HG03460 (cell line): ENCODE measurements at regions not wholly inside any gene's neighbourhood (a gene's known extent, or its start where the extent isn't known, plus 50 kb on each side); places are given as distances from the start of the nearest gene placed in this dataset.
"Not testable (repeated sequence)": the region's sequence is repeated elsewhere in the genome, so short reads cannot be mapped to it uniquely, and the experiment has no call there.

ENCODE experiments used
- ATAC-seq: cut with Tn5 transposase; IDR thresholded peaks from one replicate; pipeline ENCODE4 v1.9.1; 2021; ENCODE audit not compliant: unreplicated experiment

DNA sequence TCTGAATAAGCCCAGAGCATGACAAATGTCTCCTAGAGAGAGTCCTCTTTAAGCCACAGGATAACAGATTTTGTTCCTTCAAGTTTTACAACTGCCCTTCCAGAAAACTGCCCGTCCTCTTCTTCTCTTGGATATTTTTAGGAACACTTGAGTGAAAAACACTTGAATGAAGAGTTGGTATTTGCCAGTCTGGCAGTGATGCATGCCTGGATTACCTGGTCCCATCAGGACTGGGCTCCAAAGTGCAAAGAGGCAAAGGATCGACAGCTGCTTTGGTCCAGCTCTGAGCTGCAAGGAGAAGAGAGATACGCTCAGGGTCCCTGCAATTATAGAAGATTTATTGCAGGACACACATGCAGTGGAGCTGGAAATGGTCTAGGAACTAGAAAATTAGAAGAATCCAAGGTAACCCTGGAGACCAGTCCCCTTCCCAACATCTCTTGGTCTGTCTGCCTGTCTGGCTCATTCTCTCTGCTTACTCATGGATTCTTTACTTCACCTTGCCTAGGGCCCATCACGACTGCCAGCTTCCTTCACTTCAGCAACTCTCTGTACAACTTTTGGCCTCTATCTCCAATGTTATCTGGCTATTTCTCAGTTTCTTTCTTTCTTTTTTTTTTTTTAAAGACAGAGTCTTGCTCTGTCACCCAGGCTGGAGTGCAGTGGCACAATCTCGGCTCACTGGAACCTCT, 112.1 kb upstream of the SIX2 start:
- ATAC-seq: no peak

DNA sequence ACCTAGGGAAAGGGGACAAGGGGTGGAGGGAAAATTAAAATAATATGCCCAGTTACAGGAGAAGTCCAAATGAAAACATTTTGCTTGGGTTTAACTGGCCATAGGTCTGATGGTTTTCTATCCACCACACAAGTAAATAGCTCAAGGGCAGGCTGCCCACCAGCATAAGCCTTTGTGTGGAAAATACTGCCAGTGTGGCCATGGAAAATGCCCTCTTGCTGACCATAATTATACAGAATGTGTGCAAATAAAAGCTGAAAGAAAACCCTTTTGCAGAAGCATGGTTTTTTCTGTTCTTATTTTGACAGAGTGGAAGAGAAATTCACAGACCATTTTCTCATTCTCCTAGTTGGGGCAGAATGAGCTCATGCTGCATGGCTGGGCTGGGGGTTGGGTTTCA, 111.3 kb upstream of the SIX2 start:
- ATAC-seq: no peak

DNA sequence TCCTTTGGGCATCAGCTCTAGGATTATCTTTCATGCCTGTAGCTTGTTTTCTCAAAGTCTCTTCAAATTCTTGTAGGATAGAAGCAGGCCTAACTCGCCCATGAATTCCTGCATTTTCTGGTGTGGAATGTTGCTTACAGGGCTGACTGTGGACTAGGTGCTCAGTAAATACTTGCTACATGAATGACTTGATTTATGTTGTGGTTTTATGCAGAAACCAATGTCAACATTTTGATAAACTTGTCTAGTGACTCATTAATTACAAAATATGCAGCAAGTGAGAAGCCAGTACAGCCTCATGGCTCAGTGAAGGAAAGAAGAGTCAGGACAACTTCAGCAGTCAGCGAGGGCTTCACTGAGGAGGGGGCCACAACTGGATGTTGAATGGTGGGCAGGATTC, 110.6 kb upstream of the SIX2 start:
- ATAC-seq: no peak

DNA sequence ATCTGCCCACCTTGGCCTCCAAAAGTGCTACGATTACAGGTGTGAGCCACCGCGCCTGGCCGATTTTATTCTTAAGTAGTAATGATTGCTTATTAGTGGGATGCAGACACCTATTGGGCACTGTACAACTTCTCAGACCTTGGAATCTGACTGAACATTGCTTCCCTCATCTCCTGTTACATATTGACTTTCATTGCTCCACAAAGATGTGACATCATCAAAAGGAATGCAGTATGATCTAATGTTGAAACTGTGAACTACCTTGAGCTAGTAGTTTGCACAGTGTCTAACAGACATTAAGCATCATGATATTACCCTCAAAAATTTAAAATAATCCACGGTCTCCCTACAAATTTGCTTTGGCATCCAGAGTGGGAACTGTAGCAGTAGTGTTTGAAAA, 109.8 kb upstream of the SIX2 start:
- ATAC-seq: no peak

DNA sequence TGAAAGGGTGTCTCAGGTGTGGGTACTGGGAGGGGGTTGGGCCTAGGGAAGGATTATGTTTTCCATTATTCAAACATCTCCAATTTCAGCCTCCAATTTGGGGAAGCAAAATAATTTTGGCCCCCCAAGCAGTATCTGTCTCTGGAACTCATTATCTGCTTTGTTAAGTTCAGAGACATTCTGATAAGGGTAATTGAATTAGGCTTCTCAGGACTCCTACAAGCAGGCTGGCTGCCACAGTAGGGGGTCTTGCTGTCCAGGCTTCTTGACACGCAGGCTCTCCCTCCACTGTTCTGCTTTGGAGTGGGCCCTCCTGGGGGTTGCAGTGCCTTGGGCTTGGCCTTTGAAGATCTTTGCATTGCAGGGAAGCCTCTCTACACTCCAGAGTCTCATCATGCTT, 108.1 kb upstream of the SIX2 start:
- ATAC-seq: no peak

DNA sequence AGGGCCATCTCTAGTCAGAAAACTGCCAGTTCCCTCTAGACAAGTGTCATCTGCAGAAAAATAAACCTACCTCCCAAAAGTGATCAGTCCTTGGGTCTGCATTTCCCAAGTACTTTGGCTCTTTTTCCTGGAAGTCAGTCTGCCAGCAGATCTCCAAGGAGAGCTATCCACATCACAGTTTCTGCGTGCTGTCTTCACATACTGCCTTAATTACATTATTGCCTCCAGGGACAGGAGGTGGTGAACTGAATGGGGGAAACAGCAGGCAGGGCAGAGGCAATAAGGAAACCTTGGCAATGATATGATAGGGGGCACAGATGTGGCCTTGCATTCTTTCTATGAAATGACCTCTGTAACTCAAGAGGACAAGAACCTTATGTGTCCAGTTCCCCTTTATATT, 105.9 kb upstream of the SIX2 start:
- ATAC-seq: no peak

DNA sequence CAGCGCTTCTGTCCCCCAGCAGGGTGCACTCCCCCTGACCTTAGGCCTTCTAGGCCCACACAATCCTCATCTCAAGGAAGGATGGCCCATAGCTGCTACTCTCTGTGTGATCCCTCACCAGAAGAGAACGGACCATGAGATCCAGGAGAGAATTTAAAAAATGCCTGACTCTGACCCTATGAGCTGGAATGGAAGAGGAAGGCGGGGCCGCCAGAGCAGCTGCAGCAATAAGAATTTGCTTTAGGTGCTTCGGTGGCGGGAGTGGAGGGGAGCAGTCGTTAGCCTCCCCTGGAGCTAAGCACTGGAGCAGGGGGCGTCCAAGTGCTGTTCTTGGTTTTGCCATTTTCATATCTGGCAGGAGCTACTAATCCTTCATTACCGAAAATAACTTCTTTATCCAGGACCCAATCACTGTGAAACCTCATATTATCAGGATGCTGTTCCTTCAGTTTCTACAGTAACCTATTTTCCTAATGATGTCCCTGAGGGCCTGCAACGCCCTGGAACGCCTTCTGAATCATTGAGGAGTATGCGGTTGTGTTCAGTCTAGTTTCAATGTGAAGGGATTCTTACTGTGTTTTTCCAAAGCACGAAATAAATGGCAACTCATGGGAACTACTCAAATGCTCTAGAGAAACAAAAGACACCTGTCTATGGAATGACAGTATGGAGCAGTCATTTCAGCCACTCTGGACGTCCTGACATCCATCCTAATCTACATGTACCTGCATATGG, 105.1 kb upstream of the SIX2 start:
- ATAC-seq: no peak

DNA sequence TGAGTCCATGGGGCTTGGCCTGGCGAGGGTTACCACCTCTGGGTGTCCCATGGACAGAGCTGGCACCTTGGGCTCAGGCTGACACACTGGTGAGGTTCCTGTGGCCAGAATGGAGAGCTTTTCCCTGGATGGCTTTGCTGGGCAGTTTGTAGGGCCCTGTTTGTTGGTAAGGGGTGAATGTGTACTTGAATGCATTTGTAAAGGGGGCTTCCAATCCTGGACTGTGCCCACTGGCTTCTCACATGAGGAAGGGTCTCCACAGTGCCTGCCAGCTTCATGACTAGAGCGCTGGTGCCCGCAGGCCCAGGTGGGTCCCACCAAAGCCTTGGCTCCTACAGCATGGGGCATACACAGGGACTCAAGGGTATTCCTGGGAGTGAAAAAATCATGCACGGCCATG, 103.5 kb upstream of the SIX2 start:
- no peak for ATAC-seq

DNA sequence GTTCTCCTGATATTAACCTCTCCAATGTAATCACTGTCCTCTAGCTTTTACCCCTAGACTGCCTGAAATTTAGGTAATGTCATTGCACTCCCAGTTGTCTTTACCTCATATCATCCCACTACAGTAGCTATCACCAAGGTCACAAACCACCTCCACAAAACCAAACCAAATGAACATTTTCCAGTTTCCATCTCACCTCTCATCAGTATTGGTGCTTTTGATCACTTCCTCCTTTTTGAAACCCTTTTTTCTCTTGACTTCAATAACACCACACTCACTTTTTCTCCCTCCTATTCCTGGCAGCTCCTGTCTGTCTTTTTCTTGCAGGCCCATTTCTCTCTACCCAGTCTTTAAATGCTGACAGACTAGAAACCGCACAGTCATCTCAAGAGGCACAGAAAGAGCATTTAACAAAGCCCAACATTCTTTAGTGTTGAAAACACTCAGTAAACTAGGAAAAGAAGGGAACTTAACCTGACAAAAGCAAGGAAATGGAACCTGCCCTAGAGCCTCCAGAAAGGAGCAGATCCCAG, 95.9 kb upstream of the SIX2 start:
- no peak for ATAC-seq

DNA sequence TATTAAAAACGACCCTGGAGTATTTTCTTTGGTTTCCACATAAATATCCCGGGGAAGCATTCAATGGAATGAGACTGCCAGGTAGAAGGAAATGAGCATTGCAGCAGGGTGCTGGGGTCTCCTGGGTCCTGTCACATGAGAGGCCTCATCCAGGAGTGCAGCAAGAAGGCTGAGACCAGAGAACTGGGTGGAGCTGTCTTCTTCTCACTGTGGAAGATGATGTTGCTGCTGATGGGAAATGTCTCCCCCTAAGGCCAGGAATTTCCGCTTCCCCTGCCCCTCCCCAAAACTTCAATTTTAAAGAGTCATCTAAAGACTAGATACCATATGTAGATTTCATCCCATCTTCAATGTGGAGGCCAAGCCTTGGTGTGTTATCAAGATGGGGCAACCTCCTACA, 95.2 kb upstream of the SIX2 start:
- ATAC-seq: no peak

DNA sequence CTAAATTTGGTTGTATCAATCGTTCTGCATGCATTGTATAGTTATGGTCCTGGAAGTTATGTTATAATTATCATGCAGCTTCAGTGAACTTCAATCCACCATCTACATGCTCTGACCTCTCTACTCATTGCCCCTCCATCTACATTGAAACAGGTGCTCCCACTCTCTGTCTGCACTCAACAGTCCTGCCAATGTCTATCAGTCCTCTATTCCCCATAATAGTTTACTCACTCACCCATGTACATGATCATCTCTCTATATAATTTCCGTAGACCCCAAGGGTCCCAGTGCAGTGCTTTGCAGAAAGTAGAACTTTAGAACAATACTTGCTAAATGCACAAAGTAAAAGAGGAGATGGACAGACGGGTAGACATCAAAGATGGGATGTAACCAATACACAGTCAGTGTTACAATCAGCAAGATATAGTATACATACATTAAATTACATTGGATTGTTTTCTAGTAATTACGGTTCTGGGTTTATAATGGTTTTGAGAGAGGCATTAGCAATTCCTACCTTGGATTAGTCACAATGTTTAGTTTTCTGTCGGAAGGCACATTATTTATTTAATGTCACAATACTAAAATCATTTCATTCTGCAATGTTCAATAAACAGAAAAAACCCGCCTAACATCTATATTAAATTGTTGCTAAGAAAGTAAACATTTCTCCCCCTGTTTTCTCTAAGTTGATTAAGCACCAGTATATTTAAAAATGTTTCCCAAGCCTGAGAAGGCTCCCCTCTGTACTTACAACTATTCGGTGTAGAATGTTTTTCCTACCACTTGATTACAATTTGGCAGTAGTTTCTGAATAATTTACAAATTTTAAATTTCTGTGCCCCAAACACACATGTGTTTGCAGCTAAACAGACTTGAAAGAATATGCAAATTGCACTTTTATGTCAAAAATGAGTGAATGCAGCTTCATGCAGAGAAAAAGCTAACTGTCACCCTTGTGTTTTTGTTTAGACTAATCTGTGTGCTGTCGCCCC, 94.4 kb upstream of the SIX2 start:
- no peak for ATAC-seq

DNA sequence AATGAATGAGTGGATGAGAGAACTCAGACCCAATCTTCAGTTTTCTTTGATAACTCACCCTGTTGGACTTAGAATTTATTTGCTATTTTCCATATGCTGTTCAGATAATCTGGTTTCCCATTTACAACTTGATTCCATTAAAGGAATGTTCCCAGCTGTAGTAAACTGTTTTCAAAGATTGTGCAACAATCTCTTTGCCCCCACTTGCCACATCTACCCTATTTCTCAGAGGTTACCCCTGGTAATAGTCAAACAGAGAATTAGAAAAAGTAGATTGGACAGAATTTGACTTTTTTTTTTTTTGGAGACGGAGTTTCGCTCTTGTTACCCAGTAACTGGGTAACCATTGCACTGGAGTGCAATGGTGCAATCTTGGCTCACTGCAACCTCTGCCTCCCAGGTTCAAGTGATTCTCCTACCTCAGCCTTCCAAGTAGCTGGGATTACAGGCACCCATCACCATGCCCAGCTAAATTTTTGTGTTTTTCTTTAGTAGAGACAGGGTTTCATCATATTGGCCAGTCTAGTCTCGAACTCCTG, 93.4 kb upstream of the SIX2 start:
- ATAC-seq: no peak

DNA sequence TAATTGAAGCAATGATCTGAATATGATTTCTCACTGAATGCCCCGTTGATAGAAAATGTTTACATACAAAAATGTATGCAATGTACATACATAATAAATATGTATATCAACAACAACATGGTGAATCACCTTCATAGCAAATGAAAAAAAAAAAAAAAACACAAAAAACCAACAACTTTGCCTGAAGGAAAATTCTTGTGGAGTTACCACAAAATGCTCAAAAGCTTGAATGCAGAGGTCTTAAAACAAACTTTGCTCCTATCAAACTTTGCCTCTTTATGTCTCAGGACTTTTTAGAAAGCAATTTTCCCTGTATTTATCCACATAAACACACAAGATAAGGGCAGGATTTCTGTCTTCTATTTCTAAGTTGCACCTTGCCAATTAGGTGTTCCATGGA, 92.9 kb upstream of the SIX2 start:
- no peak for ATAC-seq

DNA sequence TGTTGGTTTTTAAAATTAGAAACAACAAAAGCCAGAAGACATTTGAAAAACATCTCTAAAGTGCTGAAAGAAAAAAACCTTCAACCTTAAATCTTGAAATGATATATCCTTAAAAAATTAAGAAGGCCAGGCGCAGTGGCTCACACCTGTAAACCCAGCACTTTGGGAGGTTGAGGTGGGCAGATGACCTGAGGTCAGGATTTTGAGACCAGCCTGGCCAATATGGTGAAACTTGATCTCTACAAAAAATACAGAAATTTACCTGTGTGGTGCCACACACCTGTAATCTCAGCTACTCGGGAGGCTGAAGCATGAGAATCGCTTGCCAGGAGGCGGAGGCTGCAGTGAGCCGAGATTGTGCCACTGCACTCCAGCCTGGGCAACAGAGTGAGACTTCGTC, 87.7 kb upstream of the SIX2 start:
- ATAC-seq: no peak

DNA sequence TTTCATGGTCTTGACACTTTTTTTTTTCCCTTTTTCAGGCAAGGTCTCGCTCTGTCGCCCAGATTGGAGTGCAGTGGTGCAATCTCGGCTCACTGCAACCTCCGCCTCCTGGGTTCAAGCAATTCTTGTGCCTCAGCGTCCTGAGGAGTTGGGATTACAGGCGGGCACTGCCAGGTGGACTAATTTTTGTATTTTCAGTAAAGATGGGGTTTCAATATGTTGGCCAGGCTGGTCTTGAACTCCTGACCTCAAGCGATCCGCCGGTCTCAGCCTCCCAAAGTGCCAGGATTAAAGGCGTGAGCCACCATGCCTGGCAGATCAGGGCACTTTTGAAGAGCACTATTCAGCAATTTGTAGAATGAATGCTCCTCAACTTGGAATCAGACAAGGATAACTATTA, 86.8 kb upstream of the SIX2 start:
- ATAC-seq: not testable (repeated sequence)

DNA sequence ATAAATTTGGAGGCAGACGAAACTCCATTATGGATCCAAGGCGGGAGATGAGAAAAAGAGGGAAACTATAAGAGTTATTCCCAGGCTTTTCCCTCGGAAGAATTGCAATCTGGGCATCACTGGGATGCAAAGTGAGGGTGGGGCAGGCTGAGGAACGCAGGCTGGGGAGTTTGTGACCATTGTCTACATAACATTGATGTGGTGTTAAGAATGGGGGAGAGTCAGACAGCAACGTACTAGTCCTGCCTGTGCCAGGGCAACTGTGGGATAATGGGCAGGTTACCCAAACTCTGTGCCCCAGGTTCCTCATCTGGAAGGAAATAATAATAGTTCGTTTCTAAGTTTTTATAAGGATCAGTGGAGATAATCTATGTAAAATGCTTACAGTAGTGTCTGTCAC, 84.4 kb upstream of the SIX2 start:
- ATAC-seq: no peak

DNA sequence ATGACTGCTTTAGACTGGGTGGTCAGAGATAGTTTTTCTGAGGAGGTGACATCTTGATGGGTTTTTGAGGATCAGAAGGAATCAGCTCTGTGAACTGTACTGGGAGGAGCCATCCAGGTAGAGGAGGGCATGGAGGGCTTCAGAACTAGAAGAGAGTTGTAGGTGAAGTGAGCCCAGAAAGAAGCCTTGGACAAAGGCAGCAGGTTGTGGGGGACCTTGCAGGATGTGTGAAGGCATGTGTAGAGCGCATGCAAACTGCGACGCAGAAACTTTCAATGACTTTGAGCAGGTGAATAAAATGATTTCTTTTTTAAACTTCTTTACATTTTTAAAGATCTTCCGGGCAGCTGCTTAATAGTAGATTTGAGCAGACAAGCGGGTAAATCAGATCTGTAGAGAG, 83.9 kb upstream of the SIX2 start:
- ATAC-seq: no peak

DNA sequence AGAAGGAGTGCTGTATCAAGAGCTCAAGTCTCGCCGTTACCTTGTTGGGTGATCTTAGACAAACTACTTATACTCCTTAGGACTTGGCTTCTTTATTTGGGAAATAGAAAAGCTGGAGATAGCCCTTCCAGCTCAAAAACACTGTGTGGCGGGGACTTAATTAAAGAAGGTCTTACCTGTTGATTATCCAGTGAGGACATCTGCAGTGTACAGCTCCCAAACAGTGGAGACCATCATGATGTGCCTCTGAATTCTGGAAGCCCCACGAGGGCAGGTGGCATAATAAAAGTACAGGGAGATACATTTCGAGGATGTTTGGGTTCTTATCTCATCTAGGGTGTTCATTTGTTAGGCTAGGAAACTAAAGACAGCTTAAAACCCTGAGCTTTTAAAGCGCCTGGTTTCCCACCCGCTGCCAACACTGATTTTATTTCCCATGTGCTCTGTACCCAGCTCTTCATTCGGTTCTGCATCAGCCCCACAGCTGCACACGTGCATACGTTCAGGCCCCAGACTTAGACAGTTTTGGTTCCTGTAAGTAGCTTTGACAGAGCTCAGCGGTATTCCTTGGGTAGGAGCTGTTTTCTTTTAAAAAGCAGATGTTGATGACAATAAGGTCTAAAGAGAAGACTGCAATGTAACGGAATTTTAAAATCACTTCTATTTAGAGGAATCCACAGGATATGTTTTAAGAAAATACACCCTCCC, 80.5 kb upstream of the SIX2 start:
- ATAC-seq: no peak

DNA sequence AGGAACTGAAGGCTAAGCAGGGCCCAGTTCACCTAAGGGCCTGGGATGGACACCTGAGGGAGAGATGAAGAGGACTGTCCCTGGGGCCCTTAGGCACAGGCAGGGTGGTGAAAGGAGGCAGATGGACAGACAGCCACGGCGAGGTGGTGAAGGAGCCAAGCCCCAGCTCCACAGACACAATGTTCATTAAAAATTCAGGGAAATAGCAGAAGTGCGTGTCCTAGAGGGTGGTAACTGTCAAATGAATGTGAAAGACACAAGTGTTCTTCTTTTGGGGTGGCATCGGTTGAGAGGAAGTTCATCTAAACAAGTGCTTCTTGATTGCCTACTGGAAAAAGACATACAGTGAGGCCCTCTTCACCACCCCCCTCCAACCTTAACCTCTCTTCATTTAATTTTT, 76.2 kb upstream of the SIX2 start:
- ATAC-seq: no peak

DNA sequence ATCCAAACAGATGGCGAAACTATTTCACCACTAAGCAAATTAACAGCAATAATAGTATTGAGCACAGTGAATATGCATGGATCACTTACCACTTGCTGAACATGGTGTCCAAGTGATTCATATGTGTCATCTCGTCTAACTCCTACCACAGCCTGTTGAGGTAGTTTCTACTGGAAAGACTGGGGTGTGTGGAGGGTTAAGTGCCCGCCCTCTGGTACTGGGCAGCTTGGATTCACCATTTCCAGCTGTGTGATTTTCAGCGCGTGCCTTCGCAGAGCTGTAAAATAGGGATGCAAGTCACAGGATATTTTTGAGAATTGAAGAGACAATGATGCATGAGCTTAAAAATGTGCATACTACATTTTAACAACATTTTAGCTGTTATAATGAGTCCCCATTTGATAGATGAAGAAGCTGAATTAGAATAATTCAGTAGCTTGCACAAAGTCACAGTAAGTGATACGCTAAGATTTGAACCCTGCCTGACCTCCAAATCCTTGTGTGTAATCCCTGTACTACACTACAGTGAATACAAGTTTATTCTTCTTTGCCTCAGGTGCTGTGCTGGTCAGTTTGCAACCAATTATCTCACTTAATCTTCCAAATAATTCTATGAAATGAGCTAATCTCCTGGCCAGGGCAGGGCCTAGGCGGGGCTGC, 75.2 kb upstream of the SIX2 start:
- ATAC-seq: no peak
